ENCODE measurements at regions not wholly inside any gene's neighbourhood (a gene's known extent, or its start where the extent isn't known, plus 50 kb on each side); places are given as distances from the start of the nearest gene placed in this dataset.

- no peak for TF ChIP-seq POLR2A (IDR thresholded peaks at IDR 0.05; ENCODE audit: low read length)
- no peak for TF ChIP-seq GATA1 (IDR thresholded peaks at IDR 0.05; ENCODE audit: low read depth, low read length)
Measured at GRCh38 chr11:79626135-79627075, 185.6 kb upstream of the TENM4 start.
